SK-N-MC (cell line): ENCODE measurements at regions not wholly inside any gene's neighbourhood (a gene's known extent, or its start where the extent isn't known, plus 50 kb on each side); places are given as distances from the start of the nearest gene placed in this dataset.

Experiments
- DNase-seq: peaks from one replicate; pipeline ENCODE4 v3.0.0-alpha.2; 2011; ENCODE audit warnings: low read depth, low spot score
- H3K27ac ChIP-seq: fragments of 200-600 bp; sonication (generic); 2 replicates; pipeline ENCODE4 v1.5.1; 2016; ENCODE audit warnings: mixed run types
- H3K36me3 ChIP-seq: fragments of 200-600 bp; sonication (generic); 2 replicates; pipeline ENCODE4 v1.6.1; 2017; ENCODE audit warnings: antibody characterized with exemption, low read length, mixed read lengths; ENCODE audit not compliant: insufficient read depth
- H3K4me3 ChIP-seq: fragments of 200-600 bp; sonication (generic); 2 replicates; pipeline ENCODE4 v1.5.1; 2016
- H3K9ac ChIP-seq: fragments of 200-600 bp; sonication (generic); 2 replicates; pipeline ENCODE4 v1.8.0; 2017; ENCODE audit warnings: mixed run types, mixed read lengths; ENCODE audit not compliant: insufficient read length
- H3K9me3 ChIP-seq: fragments of 200-600 bp; sonication (generic); 2 replicates; pipeline ENCODE4 v1.6.1; 2017; ENCODE audit warnings: low read depth, mild to moderate bottlenecking, antibody characterized with exemption, low read length, moderate library complexity, mixed read lengths
- EZH2 ChIP-seq: fragments of 200-600 bp; sonication (generic); IDR thresholded peaks from one replicate; pipeline ENCODE4 v1.6.1; 2017; ENCODE audit warnings: antibody characterized with exemption
- FOXP2 ChIP-seq: optimal IDR thresholded peaks from 2 replicates; pipeline ENCODE3; 2011; ENCODE audit warnings: mild to moderate bottlenecking, moderate library complexity; ENCODE audit not compliant: insufficient read depth; ENCODE audit errors: extremely low read length, control extremely low read depth
- POLR2AphosphoS5 ChIP-seq: IDR thresholded peaks from 2 replicates; pipeline ENCODE4 v1.6.1; 2012; ENCODE audit warnings: mild to moderate bottlenecking, low read depth, low read length, borderline replicate concordance

- Histone ChIP-seq H3K9ac (no peak overlapping the region), H3K27ac (no peak overlapping the region), H3K36me3 (no peaks in the 10 kb centered on the region), H3K9me3 (no peaks in the 10 kb centered on the region), H3K4me3 (no peak overlapping the region)
- TF ChIP-seq POLR2AphosphoS5 (no peak), EZH2 (no peak), FOXP2 (no peak)
- DNase-seq = no peak
Observed at GRCh38 chr10:8967061-8967460, 912.6 kb downstream of the GATA3 start.

GRCh38 chr10:8969853-8970252 lies 915.4 kb downstream of the GATA3 start:
- no peak for TF ChIP-seq FOXP2
- Histone ChIP-seq H3K4me3 (no peak overlapping the region), H3K9ac (no peak overlapping the region), H3K27ac (no peak overlapping the region), H3K9me3 (no peaks in the 10 kb centered on the region), H3K36me3 (no peaks in the 10 kb centered on the region)
- no peak for DNase-seq

- Histone ChIP-seq H3K36me3 (no peaks in the 10 kb centered on the region), H3K27ac (no peak overlapping the region), H3K9ac (no peak overlapping the region), H3K9me3 (no peaks in the 10 kb centered on the region), H3K4me3 (no peak overlapping the region)
- no peak for DNase-seq
- TF ChIP-seq FOXP2 (no peak), POLR2AphosphoS5 (no peak), EZH2 (no peak)
Observed at GRCh38 chr10:8975535-8975934, 921.0 kb downstream of the GATA3 start.

GRCh38 chr10:8978100-8978499 lies 923.6 kb downstream of the GATA3 start:
- Histone ChIP-seq H3K27ac (no peak overlapping the region), H3K4me3 (no peak overlapping the region), H3K9me3 (no peaks in the 10 kb centered on the region), H3K9ac (no peak overlapping the region), H3K36me3 (no peaks in the 10 kb centered on the region)
- DNase-seq = no peak
- TF ChIP-seq POLR2AphosphoS5 (no peak), FOXP2 (no peak), EZH2 (no peak)

GRCh38 chr10:8979976-8980375 lies 925.5 kb downstream of the GATA3 start:
- TF ChIP-seq FOXP2 = no peak
- TF ChIP-seq POLR2AphosphoS5 = no peak
- TF ChIP-seq EZH2 = no peak
- Histone ChIP-seq H3K27ac (no peak overlapping the region), H3K36me3 (no peaks in the 10 kb centered on the region)

GRCh38 chr10:8981277-8981676 lies 926.8 kb downstream of the GATA3 start:
- H3K4me3 ChIP-seq = no peak overlapping the region
- no peak overlapping the region for H3K27ac ChIP-seq
- no peaks in the 10 kb centered on the region for H3K36me3 ChIP-seq

More at GRCh38 chr10:8979976-8980375, 925.5 kb downstream of the GATA3 start:
- no peak for DNase-seq
- H3K4me3 ChIP-seq = no peak overlapping the region
- H3K9me3 ChIP-seq = no peaks in the 10 kb centered on the region
- H3K9ac ChIP-seq = no peak overlapping the region

GRCh38 chr10:8985651-8986050 lies 931.2 kb downstream of the GATA3 start:
- TF ChIP-seq EZH2 = no peak
- TF ChIP-seq POLR2AphosphoS5 = no peak
- no peak for TF ChIP-seq FOXP2
- H3K4me3 ChIP-seq = no peak overlapping the region
- no peak overlapping the region for H3K9ac ChIP-seq
- no peak overlapping the region for H3K27ac ChIP-seq
- no peak for DNase-seq
- no peaks in the 10 kb centered on the region for H3K9me3 ChIP-seq
- H3K36me3 ChIP-seq = no peaks in the 10 kb centered on the region

More at GRCh38 chr10:8981277-8981676, 926.8 kb downstream of the GATA3 start:
- Histone ChIP-seq H3K9me3 (no peaks in the 10 kb centered on the region), H3K9ac (no peak overlapping the region)
- no peak for DNase-seq
- TF ChIP-seq EZH2 = no peak

GRCh38 chr10:8986975-8987374 lies 932.5 kb downstream of the GATA3 start:
- Histone ChIP-seq H3K9me3 (no peaks in the 10 kb centered on the region), H3K9ac (no peak overlapping the region), H3K27ac (no peak overlapping the region), H3K36me3 (no peaks in the 10 kb centered on the region), H3K4me3 (no peak overlapping the region)
- TF ChIP-seq EZH2 (no peak), FOXP2 (no peak), POLR2AphosphoS5 (no peak)
- DNase-seq = no peak

GRCh38 chr10:8987712-8988111 lies 933.2 kb downstream of the GATA3 start:
- H3K27ac ChIP-seq = no peak overlapping the region
- H3K36me3 ChIP-seq = no peaks in the 10 kb centered on the region
- DNase-seq = no peak
- no peak overlapping the region for H3K9ac ChIP-seq
- TF ChIP-seq POLR2AphosphoS5 (no peak), EZH2 (no peak), FOXP2 (no peak)
- no peaks in the 10 kb centered on the region for H3K9me3 ChIP-seq
- no peak overlapping the region for H3K4me3 ChIP-seq
